H9 (cell line): ENCODE measurements at regions not wholly inside any gene's neighbourhood (a gene's known extent, or its start where the extent isn't known, plus 50 kb on each side); places are given as distances from the start of the nearest gene placed in this dataset.

Experiments
- DNase-seq: peaks from one replicate; pipeline ENCODE4 v3.0.0-alpha.2; 2017
- H2AFZ ChIP-seq: one replicate; pipeline ENCODE4 v1.6.1; 2013; ENCODE audit warnings: mild to moderate bottlenecking, low read length, control low read depth, moderate library complexity
- H2AK5ac ChIP-seq: 2 replicates; pipeline ENCODE4 v1.6.1; 2013; ENCODE audit warnings: low read length, control low read depth, mixed read lengths; ENCODE audit not compliant: insufficient read length
- H2BK120ac ChIP-seq: one replicate; pipeline ENCODE4 v1.6.1; 2013; ENCODE audit warnings: low read depth, mild to moderate bottlenecking, low read length, control low read depth, inconsistent platforms; ENCODE audit not compliant: poor library complexity, severe bottlenecking
- H2BK12ac ChIP-seq: 2 replicates; pipeline ENCODE4 v1.6.1; 2013; ENCODE audit warnings: low read length, control low read depth, mixed read lengths, low read depth; ENCODE audit not compliant: insufficient read length
- H2BK15ac ChIP-seq: 2 replicates; pipeline ENCODE4 v1.6.1; 2013; ENCODE audit warnings: low read depth, low read length, control low read depth
- H2BK20ac ChIP-seq: one replicate; pipeline ENCODE4 v1.6.1; 2013; ENCODE audit warnings: low read depth, mild to moderate bottlenecking, low read length, control low read depth, inconsistent platforms; ENCODE audit not compliant: poor library complexity, severe bottlenecking
- H2BK5ac ChIP-seq: 2 replicates; pipeline ENCODE4 v1.6.1; 2013; ENCODE audit warnings: low read length, control low read depth, mixed read lengths; ENCODE audit not compliant: insufficient read length
- H3K14ac ChIP-seq: 2 replicates; pipeline ENCODE4 v1.6.1; 2013; ENCODE audit warnings: low read length, control low read depth; ENCODE audit not compliant: insufficient read depth
- H3K18ac ChIP-seq: 2 replicates; pipeline ENCODE4 v1.6.1; 2013; ENCODE audit warnings: low read depth, mild to moderate bottlenecking, mixed read lengths, low read length, control low read depth; ENCODE audit not compliant: insufficient read length
- H3K23ac ChIP-seq: 2 replicates; pipeline ENCODE4 v1.6.1; 2013; ENCODE audit warnings: low read length, control low read depth, mixed read lengths, low read depth; ENCODE audit not compliant: insufficient read length
- H3K23me2 ChIP-seq: 2 replicates; pipeline ENCODE4 v1.6.1; 2013; ENCODE audit warnings: low read depth, mild to moderate bottlenecking, mixed read lengths, low read length, control low read depth; ENCODE audit not compliant: insufficient read length, poor library complexity, severe bottlenecking
- H3K27ac ChIP-seq: 2 replicates; pipeline ENCODE4 v1.5.1; 2013; ENCODE audit warnings: low read length, control low read depth, mixed read lengths, low read depth; ENCODE audit not compliant: insufficient read length
- H3K27me3 ChIP-seq: 2 replicates; pipeline ENCODE4 v1.6.1; 2013; ENCODE audit warnings: low read length, control low read depth, inconsistent platforms; ENCODE audit not compliant: insufficient read depth
- H3K4ac ChIP-seq: 2 replicates; pipeline ENCODE4 v1.6.1; 2013; ENCODE audit warnings: low read depth, mild to moderate bottlenecking, control low read depth, inconsistent platforms, low read length, moderate library complexity
- H3K4me1 ChIP-seq: 2 replicates; pipeline ENCODE4 v1.6.1; 2013; ENCODE audit warnings: low read length, control low read depth, inconsistent platforms; ENCODE audit not compliant: insufficient read depth
- H3K4me2 ChIP-seq: 2 replicates; pipeline ENCODE4 v1.6.1; 2013; ENCODE audit warnings: low read length, control low read depth, mixed read lengths; ENCODE audit not compliant: insufficient read length, insufficient read depth
- H3K56ac ChIP-seq: 2 replicates; pipeline ENCODE4 v1.6.1; 2013; ENCODE audit warnings: low read depth, mild to moderate bottlenecking, mixed read lengths, low read length, control low read depth; ENCODE audit not compliant: insufficient read length
- H3K79me1 ChIP-seq: 2 replicates; pipeline ENCODE4 v1.6.1; 2013; ENCODE audit warnings: low read depth, mild to moderate bottlenecking, moderate library complexity, low read length, control low read depth, inconsistent platforms; ENCODE audit not compliant: insufficient read depth, poor library complexity, severe bottlenecking
- H3K79me2 ChIP-seq: 2 replicates; pipeline ENCODE4 v1.6.1; 2013; ENCODE audit warnings: low read length, control low read depth, inconsistent platforms; ENCODE audit not compliant: insufficient read depth
- H3K9ac ChIP-seq: 2 replicates; pipeline ENCODE4 v1.6.1; 2013; ENCODE audit warnings: low read length, control low read depth, mixed read lengths; ENCODE audit not compliant: insufficient read length; ENCODE audit errors: extremely low read depth
- H3K9me3 ChIP-seq: one replicate; pipeline ENCODE4 v1.6.1; 2013; ENCODE audit warnings: low read depth, low read length, inconsistent platforms; ENCODE audit not compliant: control insufficient read depth
- H3T11ph ChIP-seq: one replicate; pipeline ENCODE4 v1.6.1; 2013; ENCODE audit warnings: mild to moderate bottlenecking, low read length, control low read depth, inconsistent platforms
- H4K20me1 ChIP-seq: one replicate; pipeline ENCODE4 v1.6.1; 2013; ENCODE audit not compliant: control insufficient read depth, insufficient read length, insufficient read depth
- H4K5ac ChIP-seq: 2 replicates; pipeline ENCODE4 v1.6.1; 2013; ENCODE audit warnings: low read depth, mild to moderate bottlenecking, mixed read lengths, low read length, control low read depth; ENCODE audit not compliant: insufficient read length
- H4K8ac ChIP-seq: replicated peaks from 2 replicates; pipeline ENCODE4 v1.6.1; 2013; ENCODE audit warnings: low read length, control low read depth, mixed read lengths, low read depth; ENCODE audit not compliant: insufficient read length
- H4K91ac ChIP-seq: 2 replicates; pipeline ENCODE4 v1.6.1; 2013; ENCODE audit warnings: low read depth, mild to moderate bottlenecking, moderate library complexity, mixed read lengths, low read length, control low read depth; ENCODE audit not compliant: insufficient read length
- H3K27ac Mint-ChIP-seq, 3 experiments: 2 replicates in 2 of 3; 3 replicates in 1 of 3; pipeline ENCODE4 v1.8.0; 2020 to 2021; ENCODE audit warnings: mixed read lengths in 3 of 3, mild to moderate bottlenecking in 1 of 3, moderate library complexity in 1 of 3
- H3K27me3 Mint-ChIP-seq: 2 replicates; pipeline ENCODE4 v1.8.0; 2021; ENCODE audit warnings: low read depth, mild to moderate bottlenecking, moderate library complexity, mixed read lengths
- H3K36me3 Mint-ChIP-seq, 3 experiments: 2 replicates in 2 of 3; 3 replicates in 1 of 3; pipeline ENCODE4 v1.8.0; 2020 to 2021; ENCODE audit warnings: low read depth in 3 of 3, mixed read lengths in 3 of 3; ENCODE audit not compliant: insufficient read depth in 1 of 3
- H3K4me1 Mint-ChIP-seq, 2 experiments: 2 replicates each; pipeline ENCODE4 v1.8.0; 2020; ENCODE audit warnings: mixed read lengths in 2 of 2
- H3K4me3 Mint-ChIP-seq, 2 experiments: 2 replicates in 1 of 2; 3 replicates in 1 of 2; pipeline ENCODE4 v1.8.0; 2020 to 2021; ENCODE audit warnings: mild to moderate bottlenecking in 2 of 2, mixed read lengths in 2 of 2, moderate library complexity in 1 of 2
- H3K9me3 Mint-ChIP-seq, 2 experiments: 2 replicates in 1 of 2; 3 replicates in 1 of 2; pipeline ENCODE4 v1.8.0; 2020; ENCODE audit warnings: mild to moderate bottlenecking in 2 of 2, mixed read lengths in 2 of 2, moderate library complexity in 1 of 2
- CTCF ChIP-seq: fragments of 200-600 bp; sonication (generic); conservative IDR thresholded peaks from 3 replicates; pipeline ENCODE4 v1.8.0; 2021; ENCODE audit warnings: antibody characterized with exemption, mild to moderate bottlenecking
- WGBS: extraction: QIAGEN DNeasy Blood & Tissue Kit; methylation state at CpG from one replicate; pipeline ENCODE4 v1.1.7; 2013; ENCODE audit warnings: missing lambda C conversion rate, low lambda C conversion rate, mixed read lengths; ENCODE audit not compliant: insufficient read length; ENCODE audit errors: extremely low coverage; 5-methylcytosine and 5-hydroxymethylcytosine counted together

- no peaks in the 10 kb centered on the region; a peak in 2 of 5 replicates for H3K9me3 Mint-ChIP-seq
- no peaks in the 10 kb centered on the region for H3K79me2 ChIP-seq
These were observed 188.1 kb upstream of the STEAP1 start for GRCh38 chr7:89966067-89966664.

More at GRCh38 chr7:89966067-89966664, 188.1 kb upstream of the STEAP1 start:
- no CpG with 5 or more reads among the region's 4 CpGs for WGBS
- no peak overlapping the region for H3K27ac ChIP-seq
- Mint-ChIP-seq H3K4me1 (no peaks in the 10 kb centered on the region), H3K36me3 (no peaks in the 10 kb centered on the region), H3K27ac (no peak overlapping the region), H3K4me3 (no peak overlapping the region), H3K27me3 (no peaks in the 10 kb centered on the region)
- no peak overlapping the region for H4K91ac ChIP-seq
- H3K23me2 ChIP-seq, result no peaks in the 10 kb centered on the region
- H3T11ph ChIP-seq, result no peak overlapping the region
- H4K5ac ChIP-seq, result no peak overlapping the region
- H3K23ac ChIP-seq, result no peak overlapping the region
- no peak overlapping the region for H3K9ac ChIP-seq
- no peak overlapping the region for H2AFZ ChIP-seq
- H3K18ac ChIP-seq, result no peak overlapping the region
- no peaks in the 10 kb centered on the region for H3K4me1 ChIP-seq
- no peak overlapping the region for H3K4me2 ChIP-seq
- no peaks in the 10 kb centered on the region for H3K79me1 ChIP-seq
- no peak overlapping the region for H3K4ac ChIP-seq
- no peaks in the 10 kb centered on the region for H3K27me3 ChIP-seq
- no peak for TF ChIP-seq CTCF
- H2BK15ac ChIP-seq, result no peak overlapping the region
- H3K14ac ChIP-seq, result no peak overlapping the region
- H2BK120ac ChIP-seq, result no peak overlapping the region
- H2BK5ac ChIP-seq, result no peak overlapping the region
- no peaks in the 10 kb centered on the region for H3K9me3 ChIP-seq
- no peak overlapping the region for H4K8ac ChIP-seq
- H2BK12ac ChIP-seq, result no peak overlapping the region
- H4K20me1 ChIP-seq, result no peaks in the 10 kb centered on the region
- no peak overlapping the region for H2BK20ac ChIP-seq
- no peak for DNase-seq
- no peak overlapping the region for H3K56ac ChIP-seq
- no peak overlapping the region for H2AK5ac ChIP-seq
